ENCODE measurements at regions not wholly inside any gene's neighbourhood (a gene's known extent, or its start where the extent isn't known, plus 50 kb on each side); places are given as distances from the start of the nearest gene placed in this dataset.

DNA sequence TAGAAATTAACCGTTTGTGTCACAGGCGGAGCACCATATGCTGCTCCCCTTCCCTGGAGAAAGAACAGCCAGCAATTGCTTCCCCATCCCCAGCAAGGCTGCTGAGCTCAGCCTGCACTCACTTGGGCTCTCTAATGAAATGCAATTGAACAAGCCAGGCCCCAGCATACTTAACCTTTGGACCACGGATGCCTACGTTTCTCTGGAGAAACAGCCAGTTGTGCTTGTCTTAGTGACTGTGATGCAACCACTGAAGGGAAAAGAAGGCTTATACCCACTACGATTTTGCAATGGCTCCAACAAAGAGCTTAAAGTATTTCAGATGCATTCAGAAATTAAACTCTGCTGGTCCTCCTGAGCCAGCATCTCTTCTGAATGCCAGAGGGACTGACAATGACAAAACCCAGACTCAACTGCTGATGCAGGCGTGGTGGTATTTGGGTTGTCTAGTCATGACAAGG is 51.3 kb upstream of the SESN3 start:
- Histone ChIP-seq H3K4me3 (ENCODE audit: low read depth in 2 of 2, low read length in 2 of 2) (no peak overlapping the region), H3K36me3 (ENCODE audit: control insufficient read depth, insufficient read depth, low read length) (no peaks in the 10 kb centered on the region), H3K9me3 (ENCODE audit: control insufficient read depth, insufficient read depth, low read depth, low read length) (no peaks in the 10 kb centered on the region), H3K27ac (ENCODE audit: low read length) (no peak overlapping the region), H3K27me3 (ENCODE audit: control insufficient read depth, insufficient read depth, low read length) (peaks cover 5% of the 10 kb centered on the region), H3K4me1 (ENCODE audit: control insufficient read depth, insufficient read depth, low read length) (no peaks in the 10 kb centered on the region)
- ATAC-seq (no peak), DNase-seq (ENCODE audit: low read depth, low spot score) (no peak)
- ChIA-PET POLR2A (no interaction called here), CTCF (no interaction called here)
- TF ChIP-seq, protein P1, sequence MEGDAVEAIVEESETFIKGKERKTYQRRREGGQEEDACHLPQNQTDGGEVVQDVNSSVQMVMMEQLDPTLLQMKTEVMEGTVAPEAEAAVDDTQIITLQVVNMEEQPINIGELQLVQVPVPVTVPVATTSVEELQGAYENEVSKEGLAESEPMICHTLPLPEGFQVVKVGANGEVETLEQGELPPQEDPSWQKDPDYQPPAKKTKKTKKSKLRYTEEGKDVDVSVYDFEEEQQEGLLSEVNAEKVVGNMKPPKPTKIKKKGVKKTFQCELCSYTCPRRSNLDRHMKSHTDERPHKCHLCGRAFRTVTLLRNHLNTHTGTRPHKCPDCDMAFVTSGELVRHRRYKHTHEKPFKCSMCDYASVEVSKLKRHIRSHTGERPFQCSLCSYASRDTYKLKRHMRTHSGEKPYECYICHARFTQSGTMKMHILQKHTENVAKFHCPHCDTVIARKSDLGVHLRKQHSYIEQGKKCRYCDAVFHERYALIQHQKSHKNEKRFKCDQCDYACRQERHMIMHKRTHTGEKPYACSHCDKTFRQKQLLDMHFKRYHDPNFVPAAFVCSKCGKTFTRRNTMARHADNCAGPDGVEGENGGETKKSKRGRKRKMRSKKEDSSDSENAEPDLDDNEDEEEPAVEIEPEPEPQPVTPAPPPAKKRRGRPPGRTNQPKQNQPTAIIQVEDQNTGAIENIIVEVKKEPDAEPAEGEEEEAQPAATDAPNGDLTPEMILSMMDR (IDR thresholded peaks at IDR 0.05): no peak
- TF ChIP-seq, protein P2, sequence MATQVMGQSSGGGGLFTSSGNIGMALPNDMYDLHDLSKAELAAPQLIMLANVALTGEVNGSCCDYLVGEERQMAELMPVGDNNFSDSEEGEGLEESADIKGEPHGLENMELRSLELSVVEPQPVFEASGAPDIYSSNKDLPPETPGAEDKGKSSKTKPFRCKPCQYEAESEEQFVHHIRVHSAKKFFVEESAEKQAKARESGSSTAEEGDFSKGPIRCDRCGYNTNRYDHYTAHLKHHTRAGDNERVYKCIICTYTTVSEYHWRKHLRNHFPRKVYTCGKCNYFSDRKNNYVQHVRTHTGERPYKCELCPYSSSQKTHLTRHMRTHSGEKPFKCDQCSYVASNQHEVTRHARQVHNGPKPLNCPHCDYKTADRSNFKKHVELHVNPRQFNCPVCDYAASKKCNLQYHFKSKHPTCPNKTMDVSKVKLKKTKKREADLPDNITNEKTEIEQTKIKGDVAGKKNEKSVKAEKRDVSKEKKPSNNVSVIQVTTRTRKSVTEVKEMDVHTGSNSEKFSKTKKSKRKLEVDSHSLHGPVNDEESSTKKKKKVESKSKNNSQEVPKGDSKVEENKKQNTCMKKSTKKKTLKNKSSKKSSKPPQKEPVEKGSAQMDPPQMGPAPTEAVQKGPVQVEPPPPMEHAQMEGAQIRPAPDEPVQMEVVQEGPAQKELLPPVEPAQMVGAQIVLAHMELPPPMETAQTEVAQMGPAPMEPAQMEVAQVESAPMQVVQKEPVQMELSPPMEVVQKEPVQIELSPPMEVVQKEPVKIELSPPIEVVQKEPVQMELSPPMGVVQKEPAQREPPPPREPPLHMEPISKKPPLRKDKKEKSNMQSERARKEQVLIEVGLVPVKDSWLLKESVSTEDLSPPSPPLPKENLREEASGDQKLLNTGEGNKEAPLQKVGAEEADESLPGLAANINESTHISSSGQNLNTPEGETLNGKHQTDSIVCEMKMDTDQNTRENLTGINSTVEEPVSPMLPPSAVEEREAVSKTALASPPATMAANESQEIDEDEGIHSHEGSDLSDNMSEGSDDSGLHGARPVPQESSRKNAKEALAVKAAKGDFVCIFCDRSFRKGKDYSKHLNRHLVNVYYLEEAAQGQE (IDR thresholded peaks at IDR 0.05; ENCODE audit: insufficient read depth in 1 of 2, low read depth in 2 of 2, low read length in 1 of 2): no peak
- no peak for TF ChIP-seq SIN3A (IDR thresholded peaks at IDR 0.05; ENCODE audit: borderline replicate concordance, insufficient read depth, low read depth, low read length)
- BruUV-seq (replicated peaks): no TSS peak
- intact Hi-C loops (cut with micrococcal nuclease; ENCODE audit: unreplicated experiment): no loop called here
- in situ Hi-C loops (cut with HindIII; ENCODE audit: low pct_unique_long_range_greater_than_20kb, low sequenced_read_pairs): no loop called here

All from Panc1 (cell line).